ENCODE measurements at regions not wholly inside any gene's neighbourhood (a gene's known extent, or its start where the extent isn't known, plus 50 kb on each side); places are given as distances from the start of the nearest gene placed in this dataset.

DNA sequence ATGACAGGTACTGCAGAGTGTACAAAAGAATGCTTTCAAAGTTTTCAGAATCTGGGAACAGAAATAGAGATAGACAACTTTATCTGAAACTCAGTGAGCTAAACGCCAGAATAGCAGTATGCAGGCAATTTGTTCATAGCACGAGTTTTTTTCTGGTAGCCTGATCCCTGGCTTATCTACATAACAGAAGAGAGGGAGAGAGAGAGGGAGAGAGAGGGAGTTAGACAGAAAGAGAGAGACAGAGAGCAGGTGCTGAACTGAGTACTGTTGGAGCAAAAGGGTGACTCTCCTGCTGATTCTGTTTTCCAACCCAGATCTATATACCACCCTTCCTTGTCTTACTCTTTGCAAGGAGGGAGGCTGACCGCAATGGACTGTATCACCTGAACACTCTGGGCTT is 388.0 kb upstream of the CA10 start:
- H3K23ac ChIP-seq (ENCODE audit: low read depth, low read length, poor library complexity), result no peak overlapping the region

DNA sequence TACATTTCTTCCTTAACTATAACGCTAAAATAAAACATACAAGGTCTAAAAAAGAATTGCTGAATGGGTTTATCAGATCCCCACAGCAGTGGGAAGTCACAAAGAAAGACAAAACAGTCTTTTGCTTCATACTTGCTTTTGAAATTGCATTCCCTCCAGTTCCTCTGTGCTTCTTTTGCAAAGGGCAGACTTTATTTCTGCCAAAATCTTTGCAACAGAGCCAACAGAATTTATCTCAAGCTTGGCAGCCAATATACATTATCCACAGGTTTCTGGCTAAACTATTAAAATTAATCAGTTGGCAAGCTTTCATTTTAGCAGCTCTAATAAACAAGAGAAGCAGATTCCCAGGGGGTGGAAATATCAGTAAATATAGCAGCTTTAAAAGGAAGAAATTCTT is 378.9 kb upstream of the CA10 start:
- H3K27ac ChIP-seq (replicated peaks; ENCODE audit: low read length), result no peak overlapping the region
- WGBS, 2 donors (ENCODE audit: extremely low coverage in 2 of 2, insufficient read length in 2 of 2, insufficient replicate concordance in 1 of 2), result no CpG with 5 or more reads among the region's 1 CpG

More for the DNA sequence above, 388.0 kb upstream of the CA10 start:
- no peaks in the 10 kb centered on the region for H3K27me3 ChIP-seq (ENCODE audit: control insufficient read depth in 3 of 3, insufficient read depth in 3 of 3, low read depth in 1 of 3, low read length in 3 of 3)
- no peak overlapping the region for H2BK5ac ChIP-seq (ENCODE audit: low read length)
- no peak overlapping the region for H2BK12ac ChIP-seq (ENCODE audit: low read length)
- no peak overlapping the region for H3K4me3 ChIP-seq (ENCODE audit: low read length in 2 of 2)
- H2AK5ac ChIP-seq (ENCODE audit: low read depth, low read length), result no peak overlapping the region
- H3K36me3 ChIP-seq (replicated peaks in 1 of 2; ENCODE audit: control insufficient read depth in 2 of 2, insufficient read depth in 2 of 2, low read length in 2 of 2), result no peaks in the 10 kb centered on the region
- no peak overlapping the region for H3K9ac ChIP-seq (ENCODE audit: low read depth, low read length, poor library complexity)
- no peaks in the 10 kb centered on the region for H3K79me1 ChIP-seq (ENCODE audit: low read depth, low read length)
- H2BK120ac ChIP-seq (ENCODE audit: low read depth, low read length), result no peak overlapping the region
- H3K18ac ChIP-seq (ENCODE audit: low read length), result no peak overlapping the region
- no peaks in the 10 kb centered on the region for H3K4me1 ChIP-seq (ENCODE audit: control insufficient read depth in 2 of 2, insufficient read depth in 1 of 2, low read depth in 1 of 2, low read length in 2 of 2)
- no peak overlapping the region for H3K27ac ChIP-seq (replicated peaks; ENCODE audit: low read length)
- H2BK15ac ChIP-seq (ENCODE audit: low read length), result no peak overlapping the region
- H4K8ac ChIP-seq (ENCODE audit: low read depth, low read length), result no peak overlapping the region
- no peaks in the 10 kb centered on the region for H3K9me3 ChIP-seq (replicated peaks in 1 of 2; ENCODE audit: control insufficient read depth in 2 of 2, insufficient read depth in 1 of 2, low read depth in 1 of 2, low read length in 2 of 2)
- no CpG with 5 or more reads among the region's 3 CpGs for WGBS, 2 donors (ENCODE audit: extremely low coverage in 2 of 2, insufficient read length in 2 of 2, insufficient replicate concordance in 1 of 2)
- H4K91ac ChIP-seq (ENCODE audit: low read depth, low read length, poor library complexity), result no peak overlapping the region
- no peak overlapping the region for H3K4me2 ChIP-seq (ENCODE audit: insufficient read depth, low read length, poor library complexity, severe bottlenecking)
- H2AFZ ChIP-seq (ENCODE audit: low read length), result no peak overlapping the region
- H3K14ac ChIP-seq (ENCODE audit: low read length), result no peak overlapping the region
- DNase-seq (ENCODE audit: low spot score), result no peak
- H3K4ac ChIP-seq (ENCODE audit: low read length), result no peak overlapping the region

DNA sequence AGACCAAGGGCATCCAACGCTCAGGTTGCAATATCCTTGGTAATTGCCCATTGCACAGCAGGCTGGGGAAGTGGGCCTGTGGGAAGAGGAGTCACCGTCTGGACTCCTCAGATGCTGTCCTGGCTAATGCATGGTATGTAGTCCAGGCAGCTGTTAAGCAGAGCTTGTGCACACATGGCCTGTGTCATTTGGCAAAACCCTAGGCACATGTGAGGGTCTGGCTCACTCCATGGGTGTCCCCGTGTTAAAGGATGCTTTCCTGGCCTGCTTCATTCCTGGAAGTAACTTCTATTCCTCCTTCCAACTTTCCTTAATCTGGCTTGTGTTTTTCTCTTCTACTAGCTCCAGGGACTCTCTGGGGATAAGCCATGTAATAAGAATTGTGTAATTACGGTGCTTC is 378.0 kb upstream of the CA10 start:
- no peak overlapping the region for H3K27ac ChIP-seq (replicated peaks; ENCODE audit: low read length)
- no peak overlapping the region for H4K8ac ChIP-seq (ENCODE audit: low read depth, low read length)
- H3K23ac ChIP-seq (ENCODE audit: low read depth, low read length, poor library complexity), result no peak overlapping the region
- no peaks in the 10 kb centered on the region for H3K36me3 ChIP-seq (replicated peaks in 1 of 2; ENCODE audit: control insufficient read depth in 2 of 2, insufficient read depth in 2 of 2, low read length in 2 of 2)
- DNase-seq (ENCODE audit: low spot score), result no peak
- H2BK12ac ChIP-seq (ENCODE audit: low read length), result no peak overlapping the region
- H3K14ac ChIP-seq (ENCODE audit: low read length), result no peak overlapping the region
- no peak overlapping the region for H3K9ac ChIP-seq (ENCODE audit: low read depth, low read length, poor library complexity)
- no peak overlapping the region for H4K91ac ChIP-seq (ENCODE audit: low read depth, low read length, poor library complexity)
- H3K4me3 ChIP-seq (ENCODE audit: low read length in 2 of 2), result no peak overlapping the region
- no peak overlapping the region for H3K18ac ChIP-seq (ENCODE audit: low read length)
- no peaks in the 10 kb centered on the region for H3K79me1 ChIP-seq (ENCODE audit: low read depth, low read length)
- no peak overlapping the region for H2BK15ac ChIP-seq (ENCODE audit: low read length)
- H3K9me3 ChIP-seq (replicated peaks in 1 of 2; ENCODE audit: control insufficient read depth in 2 of 2, insufficient read depth in 1 of 2, low read depth in 1 of 2, low read length in 2 of 2), result no peaks in the 10 kb centered on the region
- no peak overlapping the region for H2BK5ac ChIP-seq (ENCODE audit: low read length)
- no peak overlapping the region for H2AK5ac ChIP-seq (ENCODE audit: low read depth, low read length)
- H2AFZ ChIP-seq (ENCODE audit: low read length), result no peak overlapping the region
- H2BK120ac ChIP-seq (ENCODE audit: low read depth, low read length), result no peak overlapping the region
- no CpG with 5 or more reads among the region's 4 CpGs for WGBS, 2 donors (ENCODE audit: extremely low coverage in 2 of 2, insufficient read length in 2 of 2, insufficient replicate concordance in 1 of 2)
- H3K4me1 ChIP-seq (ENCODE audit: control insufficient read depth in 2 of 2, insufficient read depth in 1 of 2, low read depth in 1 of 2, low read length in 2 of 2), result no peaks in the 10 kb centered on the region
- H3K4ac ChIP-seq (ENCODE audit: low read length), result no peak overlapping the region
- H3K27me3 ChIP-seq (ENCODE audit: control insufficient read depth in 3 of 3, insufficient read depth in 3 of 3, low read depth in 1 of 3, low read length in 3 of 3), result no peaks in the 10 kb centered on the region
- no peak overlapping the region for H3K4me2 ChIP-seq (ENCODE audit: insufficient read depth, low read length, poor library complexity, severe bottlenecking)

More for the DNA sequence above, 378.9 kb upstream of the CA10 start:
- Histone ChIP-seq H3K23ac (ENCODE audit: low read depth, low read length, poor library complexity) (no peak overlapping the region), H3K79me1 (ENCODE audit: low read depth, low read length) (no peaks in the 10 kb centered on the region), H3K4me1 (ENCODE audit: control insufficient read depth in 2 of 2, insufficient read depth in 1 of 2, low read depth in 1 of 2, low read length in 2 of 2) (no peaks in the 10 kb centered on the region), H2AFZ (ENCODE audit: low read length) (no peak overlapping the region), H3K4me3 (ENCODE audit: low read length in 2 of 2) (no peak overlapping the region), H3K9ac (ENCODE audit: low read depth, low read length, poor library complexity) (no peak overlapping the region), H2BK5ac (ENCODE audit: low read length) (no peak overlapping the region), H4K91ac (ENCODE audit: low read depth, low read length, poor library complexity) (no peak overlapping the region), H3K14ac (ENCODE audit: low read length) (no peak overlapping the region), H3K36me3 (replicated peaks in 1 of 2; ENCODE audit: control insufficient read depth in 2 of 2, insufficient read depth in 2 of 2, low read length in 2 of 2) (no peaks in the 10 kb centered on the region), H3K9me3 (replicated peaks in 1 of 2; ENCODE audit: control insufficient read depth in 2 of 2, insufficient read depth in 1 of 2, low read depth in 1 of 2, low read length in 2 of 2) (no peaks in the 10 kb centered on the region), H3K4me2 (ENCODE audit: insufficient read depth, low read length, poor library complexity, severe bottlenecking) (no peak overlapping the region), H3K18ac (ENCODE audit: low read length) (no peak overlapping the region), H3K4ac (ENCODE audit: low read length) (no peak overlapping the region), H2BK120ac (ENCODE audit: low read depth, low read length) (no peak overlapping the region), H3K27me3 (ENCODE audit: control insufficient read depth in 3 of 3, insufficient read depth in 3 of 3, low read depth in 1 of 3, low read length in 3 of 3) (no peaks in the 10 kb centered on the region), H2BK15ac (ENCODE audit: low read length) (no peak overlapping the region), H2AK5ac (ENCODE audit: low read depth, low read length) (no peak overlapping the region), H2BK12ac (ENCODE audit: low read length) (no peak overlapping the region), H4K8ac (ENCODE audit: low read depth, low read length) (no peak overlapping the region)
- DNase-seq (ENCODE audit: low spot score), result no peak

DNA sequence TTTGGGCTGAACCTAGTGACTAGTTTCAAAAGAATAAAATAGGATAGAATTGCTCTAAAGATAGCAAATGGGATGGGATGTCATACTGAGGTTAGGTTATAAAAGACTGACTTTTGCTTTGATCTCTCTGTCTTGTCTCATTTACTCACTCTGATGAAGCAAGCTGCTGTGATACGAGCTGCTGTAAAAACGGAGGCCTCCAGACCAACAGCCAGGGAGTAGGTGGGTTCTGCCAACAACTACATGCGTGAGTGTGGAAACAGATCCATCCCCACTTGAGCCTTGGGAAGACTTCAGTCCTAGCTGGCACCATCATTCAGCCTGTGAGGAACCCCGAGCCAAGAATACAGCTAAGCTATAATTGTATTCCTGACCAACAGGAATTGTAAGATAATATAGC is 373.9 kb upstream of the CA10 start:
- DNase-seq (ENCODE audit: low spot score), result no peak
- H2BK12ac ChIP-seq (ENCODE audit: low read length), result no peak overlapping the region
- H3K27ac ChIP-seq (replicated peaks; ENCODE audit: low read length), result no peak overlapping the region
- no peak overlapping the region for H2BK5ac ChIP-seq (ENCODE audit: low read length)
- no peak overlapping the region for H3K14ac ChIP-seq (ENCODE audit: low read length)
- H3K4me3 ChIP-seq (ENCODE audit: low read length in 2 of 2), result no peak overlapping the region
- H3K9me3 ChIP-seq (replicated peaks in 1 of 2; ENCODE audit: control insufficient read depth in 2 of 2, insufficient read depth in 1 of 2, low read depth in 1 of 2, low read length in 2 of 2), result no peaks in the 10 kb centered on the region
- H3K23ac ChIP-seq (ENCODE audit: low read depth, low read length, poor library complexity), result no peak overlapping the region
- H3K4ac ChIP-seq (ENCODE audit: low read length), result no peak overlapping the region
- no peak overlapping the region for H4K91ac ChIP-seq (ENCODE audit: low read depth, low read length, poor library complexity)
- no peak overlapping the region for H3K9ac ChIP-seq (ENCODE audit: low read depth, low read length, poor library complexity)
- no peak overlapping the region for H3K4me2 ChIP-seq (ENCODE audit: insufficient read depth, low read length, poor library complexity, severe bottlenecking)
- H3K18ac ChIP-seq (ENCODE audit: low read length), result no peak overlapping the region
- no peaks in the 10 kb centered on the region for H3K27me3 ChIP-seq (ENCODE audit: control insufficient read depth in 3 of 3, insufficient read depth in 3 of 3, low read depth in 1 of 3, low read length in 3 of 3)
- no CpG with 5 or more reads among the region's 4 CpGs for WGBS, 2 donors (ENCODE audit: extremely low coverage in 2 of 2, insufficient read length in 2 of 2, insufficient replicate concordance in 1 of 2)
- H2BK15ac ChIP-seq (ENCODE audit: low read length), result no peak overlapping the region
- no peaks in the 10 kb centered on the region for H3K4me1 ChIP-seq (ENCODE audit: control insufficient read depth in 2 of 2, insufficient read depth in 1 of 2, low read depth in 1 of 2, low read length in 2 of 2)
- H2AFZ ChIP-seq (ENCODE audit: low read length), result no peak overlapping the region
- no peak overlapping the region for H2AK5ac ChIP-seq (ENCODE audit: low read depth, low read length)
- no peak overlapping the region for H2BK120ac ChIP-seq (ENCODE audit: low read depth, low read length)
- no peak overlapping the region for H4K8ac ChIP-seq (ENCODE audit: low read depth, low read length)
- no peaks in the 10 kb centered on the region for H3K79me1 ChIP-seq (ENCODE audit: low read depth, low read length)
- no peaks in the 10 kb centered on the region for H3K36me3 ChIP-seq (replicated peaks in 1 of 2; ENCODE audit: control insufficient read depth in 2 of 2, insufficient read depth in 2 of 2, low read length in 2 of 2)
